ENCODE measurements at regions not wholly inside any gene's neighbourhood (a gene's known extent, or its start where the extent isn't known, plus 50 kb on each side); places are given as distances from the start of the nearest gene placed in this dataset.
A peak's percentile ranks its signal among the peaks of the same experiment; 100 is the strongest.

- no peak overlapping the region for H3K4me3 ChIP-seq
- H3K36me3 ChIP-seq = no peaks in the 10 kb centered on the region
- peaks cover 25 to 38% (median 32%) of the 10 kb centered on the region in 11 experiments for H3K9me3 ChIP-seq (replicated peaks in 1 of 11)
- no peaks in the 10 kb centered on the region for H3K27me3 ChIP-seq
- no peak overlapping the region for H3K4me2 ChIP-seq
- no peak overlapping the region for H3K27ac ChIP-seq
- H3K9ac ChIP-seq = no peak overlapping the region
- no peaks in the 10 kb centered on the region for H4K20me1 ChIP-seq
- TF ChIP-seq Cebpa-rat (IDR thresholded peaks at IDR 0.05) = no peak
- H3K4me1 ChIP-seq = peaks cover 0 to 11% (median 0%) of the 10 kb centered on the region in 10 experiments; a peak in 4 of 20 replicates
Observed at GRCh38 chr21:40929833-40930232, 82.9 kb upstream of the DSCAM start.

- Histone ChIP-seq H3K27me3 (no peaks in the 10 kb centered on the region), H3K4me2 (0 out of 22 replicates have a peak overlapping the region, but pooled peaks of 1 of the 11 experiments have one; percentile 20)
Observed at GRCh38 chr21:40931197-40931596, 84.2 kb upstream of the DSCAM start.

GRCh38 chr21:40936178-40936577 lies 89.2 kb upstream of the DSCAM start:
- Histone ChIP-seq H3K27me3 (no peaks in the 10 kb centered on the region), H3K4me2 (no peak overlapping the region), H3K4me3 (no peak overlapping the region), H4K20me1 (no peaks in the 10 kb centered on the region), H3K9ac (no peak overlapping the region), H3K4me1 (peaks cover 0 to 11% (median 0%) of the 10 kb centered on the region in 10 experiments; a peak in 4 of 20 replicates), H3K36me3 (no peaks in the 10 kb centered on the region), H3K27ac (no peak overlapping the region), H3K9me3 (replicated peaks in 1 of 11) (no peaks in the 10 kb centered on the region)
- no peak for TF ChIP-seq Cebpa-rat (IDR thresholded peaks at IDR 0.05)

More at GRCh38 chr21:40931197-40931596, 84.2 kb upstream of the DSCAM start:
- Histone ChIP-seq H3K9me3 (replicated peaks in 1 of 11) (peaks cover 25 to 38% (median 32%) of the 10 kb centered on the region in 11 experiments), H3K36me3 (no peaks in the 10 kb centered on the region), H3K27ac (no peak overlapping the region), H3K9ac (no peak overlapping the region), H4K20me1 (no peaks in the 10 kb centered on the region), H3K4me1 (peaks cover 0 to 11% (median 0%) of the 10 kb centered on the region in 10 experiments; a peak in 4 of 20 replicates), H3K4me3 (no peak overlapping the region)
- no peak for TF ChIP-seq Cebpa-rat (IDR thresholded peaks at IDR 0.05)

- H3K36me3 ChIP-seq = no peaks in the 10 kb centered on the region
- no peaks in the 10 kb centered on the region for H3K27me3 ChIP-seq
- H3K27ac ChIP-seq = no peak overlapping the region
- peaks cover 0 to 11% (median 0%) of the 10 kb centered on the region in 10 experiments; a peak in 4 of 20 replicates for H3K4me1 ChIP-seq
- H3K9me3 ChIP-seq (replicated peaks in 1 of 11) = no peaks in the 10 kb centered on the region
- TF ChIP-seq Cebpa-rat (IDR thresholded peaks at IDR 0.05) = no peak
- no peaks in the 10 kb centered on the region for H4K20me1 ChIP-seq
- H3K4me2 ChIP-seq = no peak overlapping the region
- no peak overlapping the region for H3K9ac ChIP-seq
- no peak overlapping the region for H3K4me3 ChIP-seq
Observed at GRCh38 chr21:40936771-40937261, 89.9 kb upstream of the DSCAM start.

- H3K27me3 ChIP-seq = no peaks in the 10 kb centered on the region
- H3K27ac ChIP-seq = no peak overlapping the region
- no peaks in the 10 kb centered on the region for H4K20me1 ChIP-seq
- no peak overlapping the region for H3K9ac ChIP-seq
- H3K4me3 ChIP-seq = no peak overlapping the region
- H3K4me1 ChIP-seq = peaks cover 0 to 10% (median 0%) of the 10 kb centered on the region in 10 experiments; a peak in 4 of 20 replicates
- no peak overlapping the region for H3K4me2 ChIP-seq
- TF ChIP-seq Cebpa-rat (IDR thresholded peaks at IDR 0.05) = no peak
- H3K9me3 ChIP-seq (replicated peaks in 1 of 11) = no peaks in the 10 kb centered on the region
- no peaks in the 10 kb centered on the region for H3K36me3 ChIP-seq
Observed at GRCh38 chr21:40938078-40938477, 91.1 kb upstream of the DSCAM start.

GRCh38 chr21:40938611-40939010 lies 91.7 kb upstream of the DSCAM start:
- Histone ChIP-seq H3K9ac (no peak overlapping the region), H3K27ac (no peak overlapping the region), H3K4me3 (no peak overlapping the region), H3K4me1 (peaks cover 0 to 5% (median 0%) of the 10 kb centered on the region in 10 experiments; a peak in 3 of 20 replicates), H3K36me3 (no peaks in the 10 kb centered on the region), H4K20me1 (no peaks in the 10 kb centered on the region), H3K27me3 (no peaks in the 10 kb centered on the region), H3K4me2 (no peak overlapping the region), H3K9me3 (replicated peaks in 1 of 11) (no peaks in the 10 kb centered on the region)
- no peak for TF ChIP-seq Cebpa-rat (IDR thresholded peaks at IDR 0.05)

- no peaks in the 10 kb centered on the region for H3K27me3 ChIP-seq
- H3K9ac ChIP-seq = no peak overlapping the region
- H3K27ac ChIP-seq = no peak overlapping the region
- H3K4me2 ChIP-seq = no peak overlapping the region
- H3K9me3 ChIP-seq (replicated peaks in 1 of 11) = peaks cover 4 to 18% (median 10%) of the 10 kb centered on the region in 11 experiments; a peak in 12 of 22 replicates
- no peaks in the 10 kb centered on the region for H4K20me1 ChIP-seq
- H3K4me3 ChIP-seq = no peak overlapping the region
- peaks cover 0 to 10% (median 0%) of the 10 kb centered on the region in 10 experiments; a peak in 4 of 20 replicates for H3K4me1 ChIP-seq
- no peak for TF ChIP-seq Cebpa-rat (IDR thresholded peaks at IDR 0.05)
- no peaks in the 10 kb centered on the region for H3K36me3 ChIP-seq
Observed at GRCh38 chr21:40947713-40948112, 100.8 kb upstream of the DSCAM start.

- H3K27me3 ChIP-seq = peaks cover 0 to 4% (median 0%) of the 10 kb centered on the region in 11 experiments; a peak in 2 of 22 replicates
- no peak overlapping the region for H3K9ac ChIP-seq
- H3K9me3 ChIP-seq (replicated peaks in 1 of 11) = no peaks in the 10 kb centered on the region
- H3K4me3 ChIP-seq = no peak overlapping the region
- H4K20me1 ChIP-seq = no peaks in the 10 kb centered on the region
- no peak overlapping the region for H3K4me2 ChIP-seq
- TF ChIP-seq Cebpa-rat (IDR thresholded peaks at IDR 0.05) = no peak
- H3K4me1 ChIP-seq = peaks cover 0 to 10% (median 0%) of the 10 kb centered on the region in 10 experiments; a peak in 4 of 20 replicates
- H3K36me3 ChIP-seq = no peaks in the 10 kb centered on the region
- no peak overlapping the region for H3K27ac ChIP-seq
Observed at GRCh38 chr21:40950970-40951369, 104.0 kb upstream of the DSCAM start.

GRCh38 chr21:40952551-40953323 lies 105.8 kb upstream of the DSCAM start:
- no peak overlapping the region for H3K9ac ChIP-seq
- no peaks in the 10 kb centered on the region for H3K9me3 ChIP-seq (replicated peaks in 1 of 11)
- peaks cover 0 to 10% (median 0%) of the 10 kb centered on the region in 10 experiments; a peak in 4 of 20 replicates for H3K4me1 ChIP-seq
- no peak for TF ChIP-seq Cebpa-rat (IDR thresholded peaks at IDR 0.05)
- H3K27ac ChIP-seq = no peak overlapping the region
- no peak overlapping the region for H3K4me2 ChIP-seq
- H3K4me3 ChIP-seq = no peak overlapping the region
- no peaks in the 10 kb centered on the region for H4K20me1 ChIP-seq
- H3K27me3 ChIP-seq = peaks cover 0 to 4% (median 0%) of the 10 kb centered on the region in 11 experiments; a peak in 2 of 22 replicates
- no peaks in the 10 kb centered on the region for H3K36me3 ChIP-seq
